Activated B cell treated with CpG ODN at 0.5 μM for 24 hours (primary cell): ENCODE measurements at regions not wholly inside any gene's neighbourhood (a gene's known extent, or its start where the extent isn't known, plus 50 kb on each side); places are given as distances from the start of the nearest gene placed in this dataset.

ENCODE experiments used
- ATAC-seq: fragments of 200-7000 bp; cut with Tn5 transposase; one replicate; pipeline ENCODE4 v1.10.0; 2021; ENCODE audit warnings: low read depth, mild to moderate bottlenecking, moderate library complexity
- CTCF ChIA-PET: fragments of 350-600 bp; sonication (Branson Sonifier 250); formaldehyde crosslinking; loops from one replicate; lab custom pipeline; 2021; ENCODE audit warnings: antibody characterized with exemption; lab: Charles Lee
- POLR2A ChIA-PET: fragments of 350-600 bp; sonication (Branson Sonifier 250); formaldehyde crosslinking; loops from one replicate; lab custom pipeline; 2021; ENCODE audit warnings: antibody characterized with exemption; lab: Charles Lee
- DNase-seq: peaks from one replicate; pipeline ENCODE4 v3.0.0; 2022
- H3K27ac Mint-ChIP-seq: one replicate; pipeline ENCODE4 v1.8.0; 2020; ENCODE audit warnings: mixed read lengths
- H3K27me3 Mint-ChIP-seq: one replicate; pipeline ENCODE4 v1.8.0; 2021; ENCODE audit warnings: mixed read lengths
- H3K36me3 Mint-ChIP-seq: one replicate; pipeline ENCODE4 v1.8.0; 2021; ENCODE audit warnings: low read depth, mixed read lengths
- H3K4me1 Mint-ChIP-seq: one replicate; pipeline ENCODE4 v1.8.0; 2021; ENCODE audit warnings: mixed read lengths
- H3K4me3 Mint-ChIP-seq: one replicate; pipeline ENCODE4 v1.8.0; 2020; ENCODE audit warnings: mild to moderate bottlenecking, mixed read lengths
- H3K9me3 Mint-ChIP-seq: one replicate; pipeline ENCODE4 v1.8.0; 2020; ENCODE audit warnings: mixed read lengths
- CTCF ChIP-seq: fragments of 200-600 bp; IDR thresholded peaks from one replicate; pipeline ENCODE4 v1.8.0; 2022; ENCODE audit warnings: antibody characterized with exemption, mild to moderate bottlenecking
- intact Hi-C: fragments of 100-400 bp; cut with micrococcal nuclease; formaldehyde crosslinking; loops from one replicate; pipeline ENCODE4 v1.15.1; 2024

DNA sequence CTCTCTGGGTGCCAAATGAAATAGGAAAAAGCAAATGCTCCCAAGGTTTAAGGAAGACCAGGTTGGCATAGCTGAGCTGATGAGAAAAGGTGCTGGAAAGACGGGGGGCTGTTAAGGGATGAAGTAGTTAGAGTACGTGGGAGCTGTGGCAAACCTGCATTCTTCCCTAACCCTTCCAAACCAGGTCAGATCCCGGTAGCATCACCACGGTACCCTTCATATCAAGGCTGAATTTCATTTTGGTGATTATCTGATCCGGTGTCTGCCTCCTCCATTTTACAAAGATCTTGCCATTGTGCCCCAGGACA is 68.0 kb upstream of the PIM1 start:
- Mint-ChIP-seq H3K9me3 (no peaks in the 10 kb centered on the region), H3K27ac (peak overlapping the region; percentile 82), H3K27me3 (no peaks in the 10 kb centered on the region), H3K4me3 (peak overlapping the region; percentile 78), H3K4me1 (peaks cover 38% of the 10 kb centered on the region), H3K36me3 (no peaks in the 10 kb centered on the region)
- no peak for TF ChIP-seq CTCF
- intact Hi-C loops = loop anchor here (1.0 to 10.0 kb wide), 6 partner anchors 40 to 677 kb away; no protein-coding TSS in a partner anchor
- DNase-seq = no peak
- ChIA-PET CTCF (interaction anchor here (1.0 to 2.6 kb wide), 5 partner anchors 31 to 104 kb away, joined by 3 to 13 read pairs (median 6); no protein-coding TSS in a partner anchor), POLR2A (interaction anchor here (0.9 to 4.8 kb wide), 12 partner anchors 18 to 76 kb away, joined by 3 to 48 read pairs (median 4); partner anchors contain the start of gene PIM1)
- no peak for ATAC-seq

DNA sequence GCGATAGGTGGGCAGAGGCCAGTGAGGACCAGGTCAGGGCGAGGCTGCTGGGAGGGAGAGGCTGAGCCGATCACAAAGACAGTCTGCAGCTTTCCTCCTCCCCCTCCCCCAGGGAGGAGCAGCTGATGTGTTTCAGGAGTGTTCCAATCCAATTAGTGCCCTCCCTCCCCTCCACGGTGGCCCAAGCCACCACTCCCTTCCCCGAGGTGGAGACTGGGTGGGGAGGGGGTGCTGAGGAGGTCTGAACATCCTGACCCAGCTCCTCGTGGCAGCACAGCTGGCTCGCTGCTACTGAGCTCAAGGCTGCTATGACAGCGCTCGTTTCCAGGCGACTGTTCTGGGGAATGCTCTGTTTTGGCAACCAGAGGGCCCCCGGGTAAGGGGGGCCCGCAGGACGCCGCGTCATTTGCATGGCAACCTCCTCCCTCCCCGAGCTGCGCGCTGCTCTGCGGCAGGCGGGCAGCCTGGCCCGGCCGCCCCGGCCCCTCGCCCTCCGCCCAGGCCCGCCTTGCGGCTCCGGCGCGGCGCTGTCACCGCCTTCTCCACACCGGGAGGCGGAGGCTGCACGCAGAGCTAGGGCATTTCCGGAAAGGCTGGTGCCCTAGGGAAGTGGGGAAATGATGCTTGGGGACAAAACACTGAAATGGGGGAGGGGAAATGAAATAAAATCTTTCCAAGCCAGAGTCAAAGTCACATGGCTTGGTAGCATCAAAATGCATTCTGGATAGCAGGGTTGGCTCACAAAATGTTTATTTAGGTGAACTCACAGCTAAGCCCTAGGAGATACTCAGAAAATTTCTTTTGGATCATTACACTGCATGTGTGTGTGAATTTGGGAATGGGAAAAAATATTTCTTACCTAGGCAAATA is 67.4 kb upstream of the PIM1 start:
- DNase-seq (peak; percentile 70), ATAC-seq (peak; percentile 80)
- Mint-ChIP-seq H3K27me3 (no peaks in the 10 kb centered on the region), H3K4me3 (peak overlapping the region; percentile 78), H3K27ac (peak overlapping the region; percentile 82), H3K36me3 (no peaks in the 10 kb centered on the region), H3K4me1 (peaks cover 38% of the 10 kb centered on the region), H3K9me3 (no peaks in the 10 kb centered on the region)
- ChIA-PET CTCF (interaction anchor here (1.0 to 2.6 kb wide), 5 partner anchors 32 to 104 kb away, joined by 3 to 13 read pairs (median 6); no protein-coding TSS in a partner anchor), POLR2A (interaction anchor here (0.6 to 4.8 kb wide), 18 partner anchors 17 to 95 kb away, joined by 3 to 48 read pairs (median 4); partner anchors contain the start of gene PIM1)
- intact Hi-C loops = loop anchor here (1.0 to 10.0 kb wide), 6 partner anchors 40 to 678 kb away; no protein-coding TSS in a partner anchor
- no peak for TF ChIP-seq CTCF

DNA sequence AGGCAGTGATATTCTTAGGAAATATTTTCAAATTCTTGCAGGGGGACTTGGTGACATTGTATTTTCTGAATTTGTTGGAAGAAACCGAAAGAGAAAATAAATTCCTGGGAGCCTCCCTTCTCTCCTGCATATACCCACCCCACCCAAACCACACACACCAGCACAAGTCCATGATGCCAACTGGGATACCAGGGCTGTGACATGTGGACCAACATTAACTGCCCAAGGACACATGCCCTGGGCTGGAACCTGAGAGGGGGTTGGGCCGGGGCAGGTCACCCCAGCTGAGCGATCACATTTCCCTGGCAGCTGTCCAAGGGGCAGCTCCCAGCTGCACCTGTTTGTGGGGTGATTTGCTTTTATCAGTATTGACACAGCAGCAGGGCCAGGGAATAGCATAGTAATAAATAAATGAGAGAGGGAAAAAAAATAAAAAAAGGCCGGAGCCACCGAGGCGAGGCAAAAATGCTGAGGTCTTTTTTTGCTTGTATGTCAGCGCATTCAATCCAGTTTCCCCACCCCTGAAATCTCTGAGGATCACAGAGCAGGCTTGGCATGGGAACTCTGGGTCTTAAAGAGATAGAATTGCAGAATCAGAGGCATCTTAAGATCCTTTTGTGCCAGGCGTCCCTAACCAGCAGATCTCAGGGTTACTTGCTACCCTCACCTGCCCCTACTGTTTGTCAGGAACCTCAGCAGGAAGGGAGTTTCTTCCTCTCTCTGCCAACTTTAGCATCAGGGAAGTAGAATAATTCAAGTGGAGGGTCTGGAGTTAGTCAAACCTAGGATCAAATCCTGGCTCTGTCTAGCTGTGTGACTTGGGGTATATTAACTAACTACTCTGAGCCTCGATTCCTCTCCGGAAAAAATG is 66.5 kb upstream of the PIM1 start:
- peak overlapping the region; percentile 78 for H3K4me3 Mint-ChIP-seq
- H3K27ac Mint-ChIP-seq = peak overlapping the region; percentile 68
- DNase-seq (peak; percentile 35), ATAC-seq (no peak)
- ChIA-PET CTCF (interaction anchor here (1.1 to 2.6 kb wide), 4 partner anchors 32 to 103 kb away, joined by 3 to 13 read pairs (median 8); no protein-coding TSS in a partner anchor), POLR2A (interaction anchor here (0.6 to 4.8 kb wide), 18 partner anchors 17 to 1498 kb away, joined by 3 to 48 read pairs (median 4); partner anchors contain the start of gene PIM1)
- intact Hi-C loops = loop anchor here (5.0 to 10.0 kb wide), 3 partner anchors 39 to 679 kb away; no protein-coding TSS in a partner anchor
- no peaks in the 10 kb centered on the region for H3K9me3 Mint-ChIP-seq
- H3K27me3 Mint-ChIP-seq = no peaks in the 10 kb centered on the region
- H3K4me1 Mint-ChIP-seq = peaks cover 38% of the 10 kb centered on the region
- H3K36me3 Mint-ChIP-seq = no peaks in the 10 kb centered on the region
- no peak for TF ChIP-seq CTCF

DNA sequence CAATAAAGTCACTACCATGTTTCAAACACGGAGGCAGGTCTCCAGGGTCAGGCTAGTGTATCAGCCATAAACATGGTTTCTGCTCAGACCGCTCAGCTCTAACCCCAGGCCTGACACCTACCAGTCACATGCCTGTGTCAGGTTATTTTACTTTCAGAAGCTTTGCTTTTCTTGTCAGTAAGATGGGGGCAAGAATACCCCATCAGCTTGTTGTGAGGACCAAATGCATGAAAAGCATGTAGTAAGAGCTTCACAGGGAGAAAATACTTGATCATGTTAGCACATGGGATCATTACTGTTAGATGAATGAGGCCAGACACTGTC is 65.2 kb upstream of the PIM1 start:
- Mint-ChIP-seq H3K4me1 (peaks cover 38% of the 10 kb centered on the region), H3K9me3 (no peaks in the 10 kb centered on the region), H3K36me3 (no peaks in the 10 kb centered on the region), H3K27ac (no peak overlapping the region), H3K27me3 (no peaks in the 10 kb centered on the region), H3K4me3 (no peak overlapping the region)
- POLR2A ChIA-PET = interaction anchor here (0.6 to 4.0 kb wide), 2 partner anchors 66 to 92 kb away, joined by 3 to 48 read pairs; partner anchors contain the start of gene PIM1
- no peak for TF ChIP-seq CTCF
- ATAC-seq (no peak), DNase-seq (no peak)
- intact Hi-C loops = loop anchor here (5.0 to 10.0 kb wide), 3 partner anchors 38 to 680 kb away; no protein-coding TSS in a partner anchor
- CTCF ChIA-PET = interaction anchor here (1.5 kb wide), 1 partner anchor 53 kb away, joined by 5 read pairs; no protein-coding TSS in a partner anchor
